ENCODE measurements at regions not wholly inside any gene's neighbourhood (a gene's known extent, or its start where the extent isn't known, plus 50 kb on each side); places are given as distances from the start of the nearest gene placed in this dataset.

DNA sequence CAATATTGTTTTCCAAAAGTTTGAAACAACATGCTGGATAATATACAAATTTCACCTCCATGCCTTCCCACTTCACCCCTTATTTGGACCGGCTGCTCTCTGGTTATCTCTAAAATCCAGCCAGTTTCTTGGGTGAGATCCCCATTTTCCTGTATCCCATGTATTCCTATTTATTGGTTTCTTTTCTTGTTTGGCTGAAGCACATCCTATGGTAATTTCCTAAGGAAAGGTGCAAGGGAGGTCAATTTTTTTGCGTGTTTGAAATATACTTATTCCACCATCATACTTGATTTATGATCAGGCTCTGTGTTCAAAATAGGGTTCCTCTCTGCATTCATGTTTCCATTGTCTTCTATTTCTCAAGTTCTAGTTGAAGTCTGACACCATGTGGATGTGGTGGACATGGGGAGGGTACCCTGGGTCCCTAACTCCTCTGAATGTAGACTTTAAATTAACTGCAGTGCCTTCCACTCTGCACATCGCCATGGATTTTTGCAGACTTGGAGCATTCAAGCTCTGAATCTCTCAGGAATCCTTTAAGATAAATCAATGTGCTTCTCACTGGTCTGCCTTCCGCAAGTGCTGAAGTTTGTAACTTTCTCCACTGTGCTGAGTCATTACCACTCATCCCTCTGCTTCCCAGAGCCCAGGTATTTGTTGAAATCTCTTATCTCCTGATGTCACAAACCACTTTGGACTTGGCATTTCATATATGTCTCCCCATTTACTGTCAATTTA, 52.1 kb upstream of the TLE3 start:
- DNase-seq (no peak), FAIRE-seq (no peak), ATAC-seq (no peak)
- WGBS, 2 donors, result 92 to 95% methylated on average over 4 of the region's 4 CpGs
- Histone ChIP-seq H3K36me3 (no peaks in the 10 kb centered on the region), H3K9me3 (no peaks in the 10 kb centered on the region), H3K27me3 (no peaks in the 10 kb centered on the region), H3K4me3 (no peak overlapping the region), H3K27ac (no peak overlapping the region), H3K4me1 (peaks cover 6 to 12% (median 12%) of the 10 kb centered on the region in 3 donors)
- intact Hi-C loops (cut with DNase I), result no loop called here
- TF ChIP-seq, protein P1, sequence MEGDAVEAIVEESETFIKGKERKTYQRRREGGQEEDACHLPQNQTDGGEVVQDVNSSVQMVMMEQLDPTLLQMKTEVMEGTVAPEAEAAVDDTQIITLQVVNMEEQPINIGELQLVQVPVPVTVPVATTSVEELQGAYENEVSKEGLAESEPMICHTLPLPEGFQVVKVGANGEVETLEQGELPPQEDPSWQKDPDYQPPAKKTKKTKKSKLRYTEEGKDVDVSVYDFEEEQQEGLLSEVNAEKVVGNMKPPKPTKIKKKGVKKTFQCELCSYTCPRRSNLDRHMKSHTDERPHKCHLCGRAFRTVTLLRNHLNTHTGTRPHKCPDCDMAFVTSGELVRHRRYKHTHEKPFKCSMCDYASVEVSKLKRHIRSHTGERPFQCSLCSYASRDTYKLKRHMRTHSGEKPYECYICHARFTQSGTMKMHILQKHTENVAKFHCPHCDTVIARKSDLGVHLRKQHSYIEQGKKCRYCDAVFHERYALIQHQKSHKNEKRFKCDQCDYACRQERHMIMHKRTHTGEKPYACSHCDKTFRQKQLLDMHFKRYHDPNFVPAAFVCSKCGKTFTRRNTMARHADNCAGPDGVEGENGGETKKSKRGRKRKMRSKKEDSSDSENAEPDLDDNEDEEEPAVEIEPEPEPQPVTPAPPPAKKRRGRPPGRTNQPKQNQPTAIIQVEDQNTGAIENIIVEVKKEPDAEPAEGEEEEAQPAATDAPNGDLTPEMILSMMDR (IDR thresholded peaks at IDR 0.05), result no peak

DNA sequence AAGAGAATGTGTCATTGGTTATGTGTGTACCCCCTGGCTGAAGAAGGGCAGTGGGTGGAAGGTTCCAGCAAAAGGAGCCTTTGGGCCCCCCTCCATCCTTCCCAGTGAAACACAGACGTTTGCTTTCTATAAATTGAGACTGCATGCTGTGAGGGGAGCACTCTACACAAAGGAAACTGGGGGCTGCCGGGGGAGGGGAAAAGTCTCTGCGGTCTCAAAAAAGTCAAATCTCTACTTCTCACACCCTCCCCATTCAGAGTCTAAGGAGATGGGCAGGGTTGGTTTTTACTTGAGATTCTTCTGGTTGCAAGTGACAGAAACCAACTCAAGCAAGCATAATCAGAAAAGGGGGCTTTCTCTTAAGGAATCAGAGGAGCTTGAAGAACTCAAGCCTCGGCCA, 50.1 kb upstream of the TLE3 start:
- intact Hi-C loops (cut with DNase I), result no loop called here
- TF ChIP-seq, protein P1 (IDR thresholded peaks at IDR 0.05), result no peak
- FAIRE-seq, result no peak

More for the DNA sequence above, 50.1 kb upstream of the TLE3 start:
- WGBS, 2 donors, result 85 to 90% methylated on average over 4 of the region's 4 CpGs
- no peak overlapping the region for H3K27ac ChIP-seq
- H3K36me3 ChIP-seq, result no peaks in the 10 kb centered on the region
- no peaks in the 10 kb centered on the region for H3K9me3 ChIP-seq
- H3K4me1 ChIP-seq, result peaks cover 6 to 12% (median 11%) of the 10 kb centered on the region in 3 donors
- ATAC-seq (no peak), DNase-seq (no peak)
- H3K27me3 ChIP-seq, result no peaks in the 10 kb centered on the region
- H3K4me3 ChIP-seq, result no peak overlapping the region
